HCT116 (cell line): ENCODE measurements at regions not wholly inside any gene's neighbourhood (a gene's known extent, or its start where the extent isn't known, plus 50 kb on each side); places are given as distances from the start of the nearest gene placed in this dataset.

ENCODE experiments used
- ATAC-seq: fragments of 200-7000 bp; cut with Tn5 transposase; 2 replicates; pipeline ENCODE4 v1.9.1; 2020; ENCODE audit warnings: mild to moderate bottlenecking, moderate library complexity
- BruUV-seq: library from RNA; stranded (reverse); fragments of 400-500 nt; replicated peaks from 2 replicates; lab custom pipeline; 2021; lab: Mats Ljungman, UMichigan
- CTCF ChIA-PET: fragments of 300-600 bp; sonication (Branson Sonifier 250); formaldehyde crosslinking; loops from one replicate; lab custom pipeline; 2021; ENCODE audit warnings: antibody characterized with exemption; lab: Charles Lee
- POLR2A ChIA-PET: fragments of 300-600, 350-600 bp; sonication (Branson Sonifier 250); formaldehyde crosslinking; loops from one replicate; lab custom pipeline; 2021; ENCODE audit warnings: antibody characterized with exemption; lab: Charles Lee
- RAD21 ChIA-PET, 2 experiments: fragments of 300-600 bp; sonication (Branson Sonifier 250); formaldehyde crosslinking; loops; one replicate each; lab custom pipeline; 2023; ENCODE audit warnings: low total read pairs in 2 of 2; ENCODE audit not compliant: uncharacterized antibody in 2 of 2, unreplicated experiment in 2 of 2, low non-redundant PET in 1 of 2; lab: Charles Lee
- DNase-seq: peaks from one replicate; pipeline ENCODE4 v3.0.0-alpha.2; 2010; ENCODE audit warnings: low read depth, low spot score
- H2AFZ ChIP-seq: fragments of 200-600 bp; shearing (Covaris generic), sonication (generic); 2 replicates; pipeline ENCODE4 v1.6.1; 2017; ENCODE audit warnings: low read depth, mixed run types, mixed read lengths, antibody characterized with exemption, low read length; ENCODE audit not compliant: poor library complexity, severe bottlenecking
- H3K27ac ChIP-seq: 2 replicates; pipeline ENCODE4 v1.5.1; 2012; ENCODE audit warnings: low read depth, low read length
- H3K27me3 ChIP-seq: fragments of 200-600 bp; sonication (generic); 2 replicates; pipeline ENCODE4 v1.6.1; 2016; ENCODE audit warnings: mixed run types, low read length, mixed read lengths; ENCODE audit not compliant: insufficient read depth
- H3K36me3 ChIP-seq, 2 experiments: fragments of 200-500 bp in 1 of 2; fragments of 200-600 bp in 1 of 2; sonication (Bioruptor generic) in 1 of 2; sonication (generic) in 1 of 2; 2 replicates each; pipeline versions ENCODE4 v1.5.1 to v1.6.1; 2014 to 2016; ENCODE audit warnings: low read length in 2 of 2, inconsistent platforms in 1 of 2, mixed read lengths in 1 of 2, mixed run types in 1 of 2; ENCODE audit not compliant: insufficient read depth in 2 of 2, control insufficient read depth in 1 of 2
- H3K4me1 ChIP-seq, 2 experiments: fragments of 200-600 bp in 1 of 2; sonication (generic) in 1 of 2; 2 replicates each; pipeline versions ENCODE4 v1.5.1 to v1.6.1; 2012 to 2017; ENCODE audit warnings: low read length in 2 of 2, inconsistent platforms in 1 of 2, mild to moderate bottlenecking in 1 of 2, mixed read lengths in 1 of 2, mixed run types in 1 of 2, moderate library complexity in 1 of 2; ENCODE audit not compliant: insufficient read depth in 2 of 2, control insufficient read depth in 1 of 2
- H3K4me2 ChIP-seq: fragments of 200-600 bp; sonication (generic); 2 replicates; pipeline ENCODE4 v1.6.1; 2017; ENCODE audit warnings: mixed run types, low read length, mixed read lengths
- H3K4me3 ChIP-seq, 2 experiments: fragments of 200-600 bp in 1 of 2; sonication (generic) in 1 of 2; replicated peaks in 1 of 2; 2 replicates each; pipeline ENCODE4 v1.5.1; 2011 to 2016; ENCODE audit warnings: low read length in 2 of 2, control low read depth in 1 of 2, low read depth in 1 of 2, mild to moderate bottlenecking in 1 of 2, mixed read lengths in 1 of 2, mixed run types in 1 of 2
- H3K79me2 ChIP-seq: fragments of 200-600 bp; sonication (generic); 2 replicates; pipeline ENCODE4 v1.6.1; 2017; ENCODE audit warnings: mild to moderate bottlenecking, mixed run types, low read length, moderate library complexity, mixed read lengths; ENCODE audit not compliant: insufficient read depth
- H3K9ac ChIP-seq: fragments of 200-600 bp; sonication (generic); 2 replicates; pipeline ENCODE4 v1.6.1; 2016; ENCODE audit warnings: low read length, mixed read lengths
- H3K9me2 ChIP-seq: fragments of 200-600 bp; sonication (generic), shearing (Covaris generic); 2 replicates; pipeline ENCODE4 v1.6.1; 2017; ENCODE audit warnings: mixed run types, mild to moderate bottlenecking, moderate library complexity; ENCODE audit not compliant: insufficient read depth
- H3K9me3 ChIP-seq, 2 experiments: fragments of 200-500 bp in 1 of 2; fragments of 200-600 bp in 1 of 2; sonication (Bioruptor generic) in 1 of 2; sonication (generic) in 1 of 2; 2 replicates each; pipeline ENCODE4 v1.6.1; 2014 to 2017; ENCODE audit warnings: low read length in 2 of 2, mixed read lengths in 2 of 2, inconsistent platforms in 1 of 2, low read depth in 1 of 2, mild to moderate bottlenecking in 1 of 2, mixed run types in 1 of 2, moderate library complexity in 1 of 2; ENCODE audit not compliant: control insufficient read depth in 1 of 2, insufficient read depth in 1 of 2
- H4K20me1 ChIP-seq: fragments of 200-600 bp; sonication (generic), shearing (Covaris generic); 2 replicates; pipeline ENCODE4 v1.6.1; 2017; ENCODE audit warnings: mixed run types, mild to moderate bottlenecking, moderate library complexity; ENCODE audit not compliant: insufficient read depth
- ATF3 ChIP-seq: IDR thresholded peaks from 2 replicates; pipeline ENCODE4 v1.6.1; 2012
- CBX3 ChIP-seq: IDR thresholded peaks from 2 replicates; pipeline ENCODE4 v1.6.1; 2012; ENCODE audit warnings: low read depth
- CEBPB ChIP-seq: IDR thresholded peaks from 2 replicates; pipeline ENCODE4 v1.6.1; 2012; ENCODE audit warnings: low read depth
- EGR1 ChIP-seq: IDR thresholded peaks from 2 replicates; pipeline ENCODE4 v1.6.1; 2012; ENCODE audit warnings: low read depth
- EZH2 ChIP-seq: fragments of 200-600 bp; sonication (generic); IDR thresholded peaks from 2 replicates; pipeline ENCODE4 v1.6.1; 2017; ENCODE audit warnings: antibody characterized with exemption, mixed run types
- EZH2phosphoT487 ChIP-seq: fragments of 200-600 bp; IDR thresholded peaks from 2 replicates; pipeline ENCODE4 v1.6.1; 2018; ENCODE audit warnings: antibody characterized with exemption, borderline replicate concordance
- FOSL1 ChIP-seq: IDR thresholded peaks from 2 replicates; pipeline ENCODE4 v1.6.1; 2012; ENCODE audit warnings: low read depth
- JUND ChIP-seq: IDR thresholded peaks from 2 replicates; pipeline ENCODE4 v1.6.1; 2012
- POLR2AphosphoS5 ChIP-seq: IDR thresholded peaks from 2 replicates; pipeline ENCODE4 v1.6.1; 2011; ENCODE audit warnings: mild to moderate bottlenecking, low read depth, low read length, moderate library complexity
- RAD21 ChIP-seq: IDR thresholded peaks from 2 replicates; pipeline ENCODE4 v1.6.1; 2012; ENCODE audit warnings: low read depth, mild to moderate bottlenecking
- SIN3A ChIP-seq: IDR thresholded peaks from 2 replicates; pipeline ENCODE4 v1.6.1; 2012; ENCODE audit warnings: low read depth
- SP1 ChIP-seq: IDR thresholded peaks from 2 replicates; pipeline ENCODE4 v1.6.1; 2012; ENCODE audit warnings: low read depth
- SRF ChIP-seq: IDR thresholded peaks from 2 replicates; pipeline ENCODE4 v1.6.1; 2012; ENCODE audit warnings: low read depth
- TCF7L2 ChIP-seq: IDR thresholded peaks from 2 replicates; pipeline ENCODE4 v1.7.0; 2011; ENCODE audit warnings: borderline replicate concordance, inconsistent platforms; ENCODE audit not compliant: insufficient read depth, insufficient read length; ENCODE audit errors: extremely low read depth
- YY1 ChIP-seq: IDR thresholded peaks from 2 replicates; pipeline ENCODE4 v1.6.1; 2011; ENCODE audit warnings: low read length, low read depth, moderate library complexity, mild to moderate bottlenecking; ENCODE audit not compliant: insufficient replicate concordance; ENCODE audit errors: extremely low read depth
- ZBTB33 ChIP-seq: IDR thresholded peaks from 2 replicates; pipeline ENCODE4 v1.6.1; 2011; ENCODE audit warnings: mild to moderate bottlenecking, low read length, moderate library complexity; ENCODE audit not compliant: insufficient replicate concordance; ENCODE audit errors: extremely low read depth
- ZFX ChIP-seq: fragments of 450-650 bp; IDR thresholded peaks from 2 replicates; pipeline ENCODE4 v1.6.1; 2017
- ZNF274 ChIP-seq: fragments of 200-500 bp; sonication (Bioruptor generic); IDR thresholded peaks from 2 replicates; pipeline ENCODE4 v1.6.1; 2014; ENCODE audit warnings: mild to moderate bottlenecking, low read depth, low read length, inconsistent platforms
- intact Hi-C: fragments of 100-400 bp; cut with micrococcal nuclease; formaldehyde crosslinking; loops from 2 replicates; pipeline ENCODE4 v1.10.0; 2022

GRCh38 chr3:72303926-72304325 is 519.0 kb upstream of the PROK2 start (continued):
- TF ChIP-seq ZBTB33, result no peak
- no peak for TF ChIP-seq SIN3A
- TF ChIP-seq JUND, result no peak
- no peak for TF ChIP-seq SRF
- TF ChIP-seq EZH2, result no peak
- TF ChIP-seq EGR1, result no peak
- no peak for TF ChIP-seq RAD21
- TF ChIP-seq POLR2AphosphoS5, result no peak
- TF ChIP-seq FOSL1, result no peak
- TF ChIP-seq CEBPB, result no peak

GRCh38 chr3:72301779-72302178 is 516.8 kb upstream of the PROK2 start:
- POLR2A ChIA-PET, result no interaction called here
- DNase-seq (no peak), ATAC-seq (no peak)
- Histone ChIP-seq H3K36me3 (no peaks in the 10 kb centered on the region), H3K27ac (no peak overlapping the region), H3K9ac (no peak overlapping the region), H3K79me2 (no peaks in the 10 kb centered on the region), H3K27me3 (peaks cover 6% of the 10 kb centered on the region; the same call in 1 of the 2 replicates), H3K4me1 (peaks cover 0 to 20% of the 10 kb centered on the region in 2 experiments; a peak in 2 of 4 replicates), H3K4me2 (no peak overlapping the region), H2AFZ (no peak overlapping the region), H3K9me2 (no peaks in the 10 kb centered on the region), H3K4me3 (no peak overlapping the region), H4K20me1 (no peaks in the 10 kb centered on the region), H3K9me3 (no peaks in the 10 kb centered on the region)
- CTCF ChIA-PET, result no interaction called here
- RAD21 ChIA-PET, result no interaction called here
- intact Hi-C loops, result no loop called here
- BruUV-seq, result no TSS peak
- TF ChIP-seq POLR2AphosphoS5, result no peak
- TF ChIP-seq ZNF274, result no peak
- TF ChIP-seq SIN3A, result no peak
- no peak for TF ChIP-seq RAD21
- TF ChIP-seq EZH2, result no peak
- TF ChIP-seq ZBTB33, result no peak
- TF ChIP-seq SP1, result no peak
- no peak for TF ChIP-seq ZFX
- no peak for TF ChIP-seq CBX3
- TF ChIP-seq FOSL1, result no peak
- TF ChIP-seq EZH2phosphoT487, result no peak
- TF ChIP-seq CEBPB, result no peak
- TF ChIP-seq ATF3, result no peak
- no peak for TF ChIP-seq TCF7L2
- no peak for TF ChIP-seq JUND
- TF ChIP-seq YY1, result no peak
